ENCODE measurements at regions not wholly inside any gene's neighbourhood (a gene's known extent, or its start where the extent isn't known, plus 50 kb on each side); places are given as distances from the start of the nearest gene placed in this dataset.

GRCh38 chr7:128145191-128145590, 95.9 kb upstream of the LEP start:
- no peak for DNase-seq

GRCh38 chr7:128146052-128146451, 95.0 kb upstream of the LEP start:
- DNase-seq, result no peak

GRCh38 chr7:128148676-128149075, 92.4 kb upstream of the LEP start:
- DNase-seq, result no peak

- DNase-seq, result no peak
Observed at GRCh38 chr7:128150223-128150865, 90.7 kb upstream of the LEP start.

GRCh38 chr7:128151635-128152034, 89.4 kb upstream of the LEP start:
- DNase-seq, result no peak

- no peak for DNase-seq
Observed at GRCh38 chr7:128152721-128153120, 88.4 kb upstream of the LEP start.

- DNase-seq, result no peak
Observed at GRCh38 chr7:128153436-128153835, 87.6 kb upstream of the LEP start.

- DNase-seq, result no peak
Observed at GRCh38 chr7:128154504-128154903, 86.6 kb upstream of the LEP start.

GRCh38 chr7:128155100-128155740, 85.9 kb upstream of the LEP start:
- no peak for DNase-seq

- no peak for DNase-seq
Observed at GRCh38 chr7:128157906-128158305, 83.2 kb upstream of the LEP start.

GRCh38 chr7:128158370-128158769, 82.7 kb upstream of the LEP start:
- no peak for DNase-seq

GRCh38 chr7:128160296-128160695, 80.8 kb upstream of the LEP start:
- no peak for DNase-seq

GRCh38 chr7:128161466-128162125, 79.5 kb upstream of the LEP start:
- DNase-seq, result no peak

- DNase-seq, result no peak
Observed at GRCh38 chr7:128162666-128163065, 78.4 kb upstream of the LEP start.

GRCh38 chr7:128163473-128163872, 77.6 kb upstream of the LEP start:
- DNase-seq, result no peak

- peak; percentile 30 for DNase-seq
Observed at GRCh38 chr7:128164061-128164954, 76.8 kb upstream of the LEP start.

- DNase-seq, result no peak
Observed at GRCh38 chr7:128164955-128165670, 76.0 kb upstream of the LEP start.

GRCh38 chr7:128165927-128166420, 75.1 kb upstream of the LEP start:
- DNase-seq, result no peak

- DNase-seq, result peak; percentile 25
Observed at GRCh38 chr7:128166603-128167041, 74.5 kb upstream of the LEP start.

- DNase-seq, result peak; percentile 33
Observed at GRCh38 chr7:128167042-128167701, 73.9 kb upstream of the LEP start.

- no peak for DNase-seq
Observed at GRCh38 chr7:128167791-128168666, 73.0 kb upstream of the LEP start.
